Heart right ventricle (tissue), 16 donors: ENCODE measurements at regions not wholly inside any gene's neighbourhood (a gene's known extent, or its start where the extent isn't known, plus 50 kb on each side); places are given as distances from the start of the nearest gene placed in this dataset.

Source experiments
- ATAC-seq, 8 donors: fragments of 200-7000 bp; cut with Tn5 transposase; one replicate each; pipeline ENCODE4 v1.9.1; 2020; ENCODE audit warnings: mild to moderate bottlenecking in 8 of 8, moderate library complexity in 8 of 8, moderate number of reproducible peaks in 1 of 8
- DNase-seq, 2 donors: peaks; one replicate each; pipeline ENCODE4 v3.0.0-alpha.2; 2020
- H3K27ac ChIP-seq, 10 donors: fragments of 200-600 bp; sonication (generic) in 2 of 10; one replicate each; pipeline versions ENCODE4 v1.5.0 to v1.8.0; 2020 to 2022; ENCODE audit warnings: mild to moderate bottlenecking in 3 of 10
- H3K27me3 ChIP-seq, 7 donors: fragments of 200-600 bp; one replicate each; pipeline ENCODE4 v1.8.0; 2021 to 2022; ENCODE audit warnings: mild to moderate bottlenecking in 2 of 7
- H3K36me3 ChIP-seq, 9 donors: fragments of 200-600 bp; sonication (generic) in 1 of 9; one replicate each; pipeline versions ENCODE4 v1.5.0 to v1.8.0; 2020 to 2022; ENCODE audit warnings: mild to moderate bottlenecking in 2 of 9
- H3K4me1 ChIP-seq, 9 donors: fragments of 200-600 bp; sonication (generic) in 1 of 9; one replicate each; pipeline versions ENCODE4 v1.5.0 to v1.8.0; 2020 to 2022; ENCODE audit warnings: mild to moderate bottlenecking in 4 of 9
- H3K4me3 ChIP-seq, 10 donors: fragments of 200-600 bp; sonication (generic) in 2 of 10; one replicate each; pipeline versions ENCODE4 v1.5.0 to v1.8.0; 2020 to 2022; ENCODE audit warnings: mild to moderate bottlenecking in 7 of 10, moderate library complexity in 2 of 10
- H3K9me3 ChIP-seq, 11 donors: fragments of 200-600 bp in 10 of 11; sonication (generic) in 2 of 11; one replicate each; pipeline versions ENCODE4 v1.5.0 to v1.8.0; 2013 to 2022; ENCODE audit warnings: mild to moderate bottlenecking in 2 of 11, control low read depth in 1 of 11, moderate library complexity in 1 of 11
- WGBS, 2 donors: extraction: QIAGEN DNeasy Blood & Tissue Kit; methylation state at CpG; one replicate each; pipeline ENCODE4 v1.1.7; 2013; ENCODE audit warnings: inconsistent platforms in 1 of 2; 5-methylcytosine and 5-hydroxymethylcytosine counted together
- intact Hi-C, 10 donors: fragments of 100-400 bp; cut with DNase I; formaldehyde crosslinking; loops; one replicate each; pipeline versions ENCODE4 v1.11.1 to v1.14.2; 2022
- TF ChIP-seq, protein P1 (sequence below), 9 donors: fragments of 200-600 bp; sonication (generic) in 2 of 9; IDR thresholded peaks; one replicate each; pipeline versions ENCODE4 v1.5.0 to v1.8.0; 2021 to 2022; ENCODE audit warnings: antibody characterized with exemption in 9 of 9, mild to moderate bottlenecking in 5 of 9, moderate library complexity in 1 of 9
- donor health status: Arrhythmogenic right ventricular cardiomyopathy.
- donor health status: ischemic (EF 13 %, LVEDD 7.1; RV severe dilation, severe dysfunction).
- donor health status: healthy with polysubstance abuse.
- donor health status: DM: no; HTN: yes; CAD: no.
- donor health status: DM: no; HTN: no; CAD: no.
- donor health status: ischemic (EF 25% LVEDD 6.9; RV normal size, moderate dysfunction).
- donor health status: ischemic (EF 25% LVEDD 5.7; RV mildly dilated, moderate dysfunction).
- donor health status: healthy.
- donor health status: DM: yes; HTN: yes; CAD: no.
- donor health status: Ischemic cardiomyopathy.
- donor health status: ischemic (EF 35%, LVEDD 5.7; RV mildly dilated, moderate dysfunction).
- donor health status: nonischemic (EF 11% LVEDD 7.7; RV severe dilation, severe dysfunction).
- donor health status: DM: yes; HTN: yes; CAD: no.
- donor health status: PGD.
- donor health status: ischemic (EF 29% LVEDD 5.4; RV normal size, mild dysfunction).
- donor health status: nonischemic (EF 23%, LVEDD 6.1; RV moderate dilation, normal function).

GRCh38 chr2:194700116-194700515 lies 956.9 kb upstream of the SLC39A10 start:
- Histone ChIP-seq H3K27me3 (no peaks in the 10 kb centered on the region), H3K4me3 (no peak overlapping the region), H3K9me3 (peaks cover 0 to 3% (median 0%) of the 10 kb centered on the region in 11 donors), H3K4me1 (no peaks in the 10 kb centered on the region), H3K36me3 (no peaks in the 10 kb centered on the region), H3K27ac (no peak overlapping the region)
- DNase-seq (no peak), ATAC-seq (no peak)
- TF ChIP-seq, protein P1, sequence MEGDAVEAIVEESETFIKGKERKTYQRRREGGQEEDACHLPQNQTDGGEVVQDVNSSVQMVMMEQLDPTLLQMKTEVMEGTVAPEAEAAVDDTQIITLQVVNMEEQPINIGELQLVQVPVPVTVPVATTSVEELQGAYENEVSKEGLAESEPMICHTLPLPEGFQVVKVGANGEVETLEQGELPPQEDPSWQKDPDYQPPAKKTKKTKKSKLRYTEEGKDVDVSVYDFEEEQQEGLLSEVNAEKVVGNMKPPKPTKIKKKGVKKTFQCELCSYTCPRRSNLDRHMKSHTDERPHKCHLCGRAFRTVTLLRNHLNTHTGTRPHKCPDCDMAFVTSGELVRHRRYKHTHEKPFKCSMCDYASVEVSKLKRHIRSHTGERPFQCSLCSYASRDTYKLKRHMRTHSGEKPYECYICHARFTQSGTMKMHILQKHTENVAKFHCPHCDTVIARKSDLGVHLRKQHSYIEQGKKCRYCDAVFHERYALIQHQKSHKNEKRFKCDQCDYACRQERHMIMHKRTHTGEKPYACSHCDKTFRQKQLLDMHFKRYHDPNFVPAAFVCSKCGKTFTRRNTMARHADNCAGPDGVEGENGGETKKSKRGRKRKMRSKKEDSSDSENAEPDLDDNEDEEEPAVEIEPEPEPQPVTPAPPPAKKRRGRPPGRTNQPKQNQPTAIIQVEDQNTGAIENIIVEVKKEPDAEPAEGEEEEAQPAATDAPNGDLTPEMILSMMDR (IDR thresholded peaks at IDR 0.05): no peak
- intact Hi-C loops: no loop called here
- 55 to 59% methylated on average over 3 of the region's 3 CpGs for WGBS, 2 donors

DNA sequence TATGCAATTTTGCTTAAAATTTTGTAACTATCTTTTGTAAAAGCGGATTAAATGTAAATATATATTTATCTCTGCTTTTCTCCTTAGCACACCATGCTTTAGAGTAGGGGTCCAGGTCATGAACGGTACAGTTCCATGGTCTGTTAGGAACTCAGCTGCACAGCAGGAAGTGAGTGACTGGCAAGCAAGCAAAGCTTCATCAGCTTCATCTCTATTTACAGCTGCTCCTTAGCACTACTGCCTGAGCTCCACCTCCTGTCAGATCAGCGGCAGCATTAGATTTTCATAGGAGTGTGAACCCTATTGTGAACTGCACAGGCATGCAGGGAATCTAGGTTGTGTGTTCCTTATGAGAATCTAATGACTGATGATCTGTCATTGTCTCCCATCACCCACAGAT lies 959.0 kb upstream of the SLC39A10 start:
- intact Hi-C loops: no loop called here
- H3K4me1 ChIP-seq: no peaks in the 10 kb centered on the region
- no peaks in the 10 kb centered on the region for H3K27me3 ChIP-seq
- ATAC-seq (no peak), DNase-seq (no peak)
- WGBS, 2 donors: 55 to 57% methylated on average over 3 of the region's 3 CpGs
- no peak overlapping the region for H3K4me3 ChIP-seq
- peaks cover 0 to 6% (median 0%) of the 10 kb centered on the region in 11 donors for H3K9me3 ChIP-seq
- TF ChIP-seq, protein P1 (IDR thresholded peaks at IDR 0.05): no peak
- H3K36me3 ChIP-seq: no peaks in the 10 kb centered on the region
- no peak overlapping the region for H3K27ac ChIP-seq

GRCh38 chr2:194697439-194697838 lies 959.6 kb upstream of the SLC39A10 start:
- Histone ChIP-seq H3K27ac (no peak overlapping the region), H3K36me3 (no peaks in the 10 kb centered on the region), H3K4me3 (no peak overlapping the region), H3K27me3 (no peaks in the 10 kb centered on the region), H3K4me1 (no peaks in the 10 kb centered on the region), H3K9me3 (peaks cover 0 to 7% (median 0%) of the 10 kb centered on the region in 11 donors)
- DNase-seq (no peak), ATAC-seq (no peak)
- intact Hi-C loops: no loop called here
- TF ChIP-seq, protein P1 (IDR thresholded peaks at IDR 0.05): no peak

DNA sequence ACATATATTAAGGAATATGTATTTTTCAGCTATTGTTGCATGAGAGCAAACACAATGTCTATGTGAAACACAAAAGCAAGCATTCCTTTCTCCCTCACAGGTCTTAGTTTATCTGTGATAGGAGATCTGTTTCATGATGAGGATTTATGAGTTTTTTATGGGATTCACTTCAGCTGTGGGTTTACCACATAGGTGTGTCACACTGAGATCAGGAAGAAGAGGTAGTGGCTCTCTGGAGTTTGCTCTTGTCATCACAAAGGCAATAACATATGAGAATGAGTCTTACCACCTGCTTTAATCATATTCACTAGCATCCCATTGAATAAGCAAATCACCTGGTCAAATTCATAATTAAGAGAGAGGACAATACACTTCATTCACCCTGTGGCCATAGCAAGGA lies 960.3 kb upstream of the SLC39A10 start:
- intact Hi-C loops: no loop called here
- no peaks in the 10 kb centered on the region for H3K27me3 ChIP-seq
- no peak overlapping the region for H3K27ac ChIP-seq
- DNase-seq (no peak), ATAC-seq (no peak)
- peaks cover 0 to 7% (median 0%) of the 10 kb centered on the region in 11 donors for H3K9me3 ChIP-seq
- no peaks in the 10 kb centered on the region for H3K36me3 ChIP-seq
- no peaks in the 10 kb centered on the region for H3K4me1 ChIP-seq
- TF ChIP-seq, protein P1 (IDR thresholded peaks at IDR 0.05): no peak
- no peak overlapping the region for H3K4me3 ChIP-seq

GRCh38 chr2:194686569-194686968 lies 970.5 kb upstream of the SLC39A10 start:
- TF ChIP-seq, protein P1 (IDR thresholded peaks at IDR 0.05): no peak
- WGBS, 2 donors: 72 to 74% methylated on average over 3 of the region's 3 CpGs
- Histone ChIP-seq H3K4me1 (no peaks in the 10 kb centered on the region), H3K36me3 (no peaks in the 10 kb centered on the region), H3K27me3 (no peaks in the 10 kb centered on the region), H3K27ac (no peak overlapping the region), H3K9me3 (no peaks in the 10 kb centered on the region), H3K4me3 (no peak overlapping the region)
- intact Hi-C loops: no loop called here
- DNase-seq: no peak
- ATAC-seq: no peak
